H1 (cell line): ENCODE measurements at regions not wholly inside any gene's neighbourhood (a gene's known extent, or its start where the extent isn't known, plus 50 kb on each side); places are given as distances from the start of the nearest gene placed in this dataset.

ENCODE experiments used
- CTCF ChIA-PET: fragments of 300-600 bp; sonication (Branson Sonifier 250); formaldehyde crosslinking; loops from one replicate; lab custom pipeline; 2021; ENCODE audit not compliant: partially characterized antibody; lab: Charles Lee
- POLR2A ChIA-PET: fragments of 300-600 bp; sonication (Branson Sonifier 250); formaldehyde crosslinking; loops from one replicate; lab custom pipeline; 2021; ENCODE audit warnings: inconsistent platforms; ENCODE audit not compliant: partially characterized antibody; lab: Charles Lee
- DNase-seq, 2 experiments: peaks; one replicate each; pipeline versions ENCODE4 v3.0.0 to v3.0.0-alpha.2; 2010 to 2022; ENCODE audit warnings: low spot score in 2 of 2, low read depth in 1 of 2, mixed read lengths in 1 of 2
- FAIRE-seq: peaks from 2 replicates; lab custom pipeline; 2011; peaks lifted over from hg19 to GRCh38; lab: Jason Lieb, UNC
- H2AFZ ChIP-seq: 2 replicates; pipeline ENCODE4 v1.8.1; 2012; ENCODE audit warnings: low read length, inconsistent platforms
- H2AK5ac ChIP-seq: 2 replicates; pipeline ENCODE4 v1.6.1; 2013; ENCODE audit warnings: low read depth, low read length
- H2BK120ac ChIP-seq: replicated peaks from 2 replicates; pipeline ENCODE3; 2013; ENCODE audit warnings: low read depth, low read length, inconsistent platforms
- H2BK12ac ChIP-seq: 2 replicates; pipeline ENCODE4 v1.6.1; 2013; ENCODE audit warnings: low read depth, low read length
- H2BK15ac ChIP-seq: 2 replicates; pipeline ENCODE4 v1.6.1; 2013; ENCODE audit warnings: low read length
- H2BK20ac ChIP-seq: 2 replicates; pipeline ENCODE4 v1.6.1; 2013; ENCODE audit warnings: low read length
- H2BK5ac ChIP-seq: 2 replicates; pipeline ENCODE4 v1.6.1; 2013; ENCODE audit warnings: low read depth, low read length
- H3K14ac ChIP-seq: 2 replicates; pipeline ENCODE4 v1.6.1; 2013; ENCODE audit warnings: inconsistent platforms; ENCODE audit not compliant: insufficient read length
- H3K18ac ChIP-seq: 2 replicates; pipeline ENCODE4 v1.6.1; 2013; ENCODE audit warnings: low read length; ENCODE audit errors: extremely low read depth
- H3K23ac ChIP-seq: 2 replicates; pipeline ENCODE4 v1.6.1; 2013; ENCODE audit warnings: inconsistent platforms; ENCODE audit not compliant: insufficient read length
- H3K23me2 ChIP-seq: 2 replicates; pipeline ENCODE4 v1.6.1; 2013; ENCODE audit warnings: low read depth, low read length
- H3K27ac ChIP-seq: 2 replicates; pipeline ENCODE4 v1.6.1; 2011; ENCODE audit warnings: low read depth, low read length, inconsistent platforms
- H3K27me3 ChIP-seq, 4 experiments: replicated peaks in 1 of 4; 1 replicate in 1 of 4; 2 replicates in 3 of 4; pipeline versions ENCODE4 v1.6.1 to v1.8.1; 2011 to 2013; ENCODE audit warnings: low read length in 3 of 4, mild to moderate bottlenecking in 3 of 4, inconsistent platforms in 2 of 4, mixed read lengths in 2 of 4, moderate library complexity in 1 of 4; ENCODE audit not compliant: control insufficient read depth in 3 of 4, insufficient read depth in 3 of 4; ENCODE audit errors: extremely low read depth in 1 of 4
- H3K36me3 ChIP-seq, 4 experiments: 2 replicates each; pipeline versions ENCODE4 v1.6.1 to v1.8.1; 2011 to 2013; ENCODE audit warnings: mild to moderate bottlenecking in 4 of 4, low read length in 3 of 4, moderate library complexity in 2 of 4, control low read depth in 1 of 4, inconsistent platforms in 1 of 4; ENCODE audit not compliant: insufficient read depth in 4 of 4, control insufficient read depth in 2 of 4
- H3K4ac ChIP-seq: replicated peaks from 2 replicates; pipeline ENCODE3; 2013; ENCODE audit warnings: low read length, low read depth, mixed read lengths, inconsistent platforms; ENCODE audit not compliant: insufficient read length
- H3K4me1 ChIP-seq, 4 experiments: replicated peaks in 1 of 4; 1 replicate in 1 of 4; 2 replicates in 3 of 4; pipeline versions ENCODE4 v1.6.1 to v1.8.1; 2011 to 2013; ENCODE audit warnings: low read length in 3 of 4, inconsistent platforms in 2 of 4, mixed read lengths in 1 of 4; ENCODE audit not compliant: insufficient read depth in 4 of 4, control insufficient read depth in 3 of 4
- H3K4me2 ChIP-seq, 2 experiments: 2 replicates each; pipeline versions ENCODE4 v1.6.1 to v1.8.1; 2011 to 2013; ENCODE audit warnings: low read depth in 2 of 2, low read length in 2 of 2, control low read depth in 1 of 2, inconsistent platforms in 1 of 2, mild to moderate bottlenecking in 1 of 2; ENCODE audit not compliant: insufficient read depth in 1 of 2
- H3K4me3 ChIP-seq, 4 experiments: fragments of 200-600, 300-600 bp in 1 of 4; sonication (generic), shearing (Covaris generic), sonication (Bioruptor Twin) in 1 of 4; 2 replicates each; pipeline versions ENCODE4 v1.5.1 to v1.8.1; 2011 to 2016; ENCODE audit warnings: low read length in 4 of 4, low read depth in 3 of 4, control low read depth in 2 of 4, inconsistent platforms in 2 of 4, mild to moderate bottlenecking in 2 of 4, mixed read lengths in 1 of 4, moderate library complexity in 1 of 4; ENCODE audit not compliant: insufficient read depth in 2 of 4; ENCODE audit errors: extremely low read depth in 1 of 4
- H3K56ac ChIP-seq: replicated peaks from 2 replicates; pipeline ENCODE3; 2013; ENCODE audit warnings: low read depth, mild to moderate bottlenecking, mixed read lengths, low read length, inconsistent platforms; ENCODE audit not compliant: insufficient read length
- H3K79me1 ChIP-seq: 2 replicates; pipeline ENCODE4 v1.6.1; 2013; ENCODE audit warnings: low read depth, low read length, control low read depth
- H3K79me2 ChIP-seq, 2 experiments: 2 replicates each; pipeline versions ENCODE4 v1.6.1 to v1.8.1; 2012 to 2013; ENCODE audit warnings: low read length in 2 of 2, mild to moderate bottlenecking in 2 of 2, inconsistent platforms in 1 of 2; ENCODE audit not compliant: insufficient read depth in 2 of 2, control insufficient read depth in 1 of 2
- H3K9ac ChIP-seq, 4 experiments: replicated peaks in 1 of 4; 1 replicate in 1 of 4; 2 replicates in 3 of 4; pipeline versions ENCODE4 v1.6.1 to v1.8.1; 2011 to 2013; ENCODE audit warnings: low read depth in 3 of 4, low read length in 3 of 4, control low read depth in 2 of 4, mild to moderate bottlenecking in 2 of 4, moderate library complexity in 2 of 4, inconsistent platforms in 1 of 4; ENCODE audit errors: extremely low read depth in 1 of 4
- H3K9me3 ChIP-seq, 2 experiments: 2 replicates each; pipeline versions ENCODE4 v1.6.1 to v1.8.1; 2012 to 2013; ENCODE audit warnings: mild to moderate bottlenecking in 2 of 2, moderate library complexity in 2 of 2, control low read depth in 1 of 2, inconsistent platforms in 1 of 2, low read depth in 1 of 2, low read length in 1 of 2, mixed read lengths in 1 of 2; ENCODE audit not compliant: insufficient read depth in 2 of 2
- H4K20me1 ChIP-seq, 2 experiments: replicated peaks in 1 of 2; 2 replicates each; pipeline versions ENCODE3 to v1.8.1; 2011 to 2013; ENCODE audit warnings: inconsistent platforms in 2 of 2, low read length in 2 of 2, mild to moderate bottlenecking in 1 of 2; ENCODE audit not compliant: insufficient read depth in 2 of 2, control insufficient read depth in 1 of 2
- H4K5ac ChIP-seq: 2 replicates; pipeline ENCODE4 v1.6.1; 2013; ENCODE audit warnings: low read length, low read depth, mixed read lengths, inconsistent platforms; ENCODE audit not compliant: insufficient read length
- H4K8ac ChIP-seq: 2 replicates; pipeline ENCODE4 v1.8.0; 2013; ENCODE audit warnings: mild to moderate bottlenecking, moderate library complexity, low read length, inconsistent platforms; ENCODE audit not compliant: insufficient read depth; ENCODE audit errors: extremely low read depth
- H4K91ac ChIP-seq: replicated peaks from 2 replicates; pipeline ENCODE3; 2013; ENCODE audit warnings: low read length, mixed read lengths, inconsistent platforms; ENCODE audit not compliant: insufficient read length
- ATF2 ChIP-seq: IDR thresholded peaks from 2 replicates; pipeline ENCODE4 v1.6.1; 2012; ENCODE audit warnings: low read length, inconsistent platforms
- BACH1 ChIP-seq: IDR thresholded peaks from 2 replicates; pipeline ENCODE4 v1.6.1; 2012; ENCODE audit warnings: low read length, improper control_type of control experiment
- BCL11A ChIP-seq, 2 experiments: IDR thresholded peaks; one replicate each; pipeline ENCODE4 v1.6.1; 2011; ENCODE audit warnings: low read depth in 2 of 2, low read length in 2 of 2, mild to moderate bottlenecking in 2 of 2
- KDM5A ChIP-seq: fragments of 200-600 bp; IDR thresholded peaks from 2 replicates; pipeline ENCODE4 v1.7.1; 2012; ENCODE audit warnings: mild to moderate bottlenecking, low read length, inconsistent platforms, mixed read lengths
- NANOG ChIP-seq: IDR thresholded peaks from 2 replicates; pipeline ENCODE4 v1.6.1; 2011; ENCODE audit warnings: low read length, low read depth, mild to moderate bottlenecking, inconsistent platforms; ENCODE audit not compliant: insufficient read depth, poor library complexity, severe bottlenecking
- SRF ChIP-seq: IDR thresholded peaks from 2 replicates; pipeline ENCODE4 v1.6.1; 2011; ENCODE audit warnings: mild to moderate bottlenecking, low read depth, low read length, moderate library complexity
- WGBS, 2 experiments: shearing (Covaris generic) in 1 of 2; methylation state at CpG; one replicate each; pipeline versions ENCODE4 v1.1.6 to v1.1.7; 2013 to 2015; ENCODE audit warnings: low lambda C conversion rate in 2 of 2, mixed read lengths in 2 of 2, inconsistent platforms in 1 of 2, low coverage in 1 of 2, missing lambda C conversion rate in 1 of 2; ENCODE audit not compliant: insufficient replicate concordance in 2 of 2, insufficient coverage in 1 of 2, insufficient read length in 1 of 2; ENCODE audit errors: extremely low coverage in 1 of 2, missing lambda C conversion rate in 1 of 2; 5-methylcytosine and 5-hydroxymethylcytosine counted together

GRCh38 chr4:156560701-156561100, 410.9 kb downstream of the PDGFC start:
- WGBS, 2 experiments, result 80% methylated on average over 2 of the region's 2 CpGs; no CpG with 5 or more reads in 1 of the 2 experiments
- FAIRE-seq, result no peak
- H3K23ac ChIP-seq, result no peak overlapping the region
- no peak overlapping the region for H4K5ac ChIP-seq
- no peaks in the 10 kb centered on the region for H3K36me3 ChIP-seq
- no peak overlapping the region for H4K8ac ChIP-seq
- ChIA-PET POLR2A (no interaction called here), CTCF (no interaction called here)
- H4K91ac ChIP-seq, result no peak overlapping the region
- H3K14ac ChIP-seq, result no peak overlapping the region
- DNase-seq, result no peak
- no peaks in the 10 kb centered on the region for H3K9me3 ChIP-seq
- H2BK12ac ChIP-seq, result no peak overlapping the region
- no peak overlapping the region for H2BK5ac ChIP-seq
- H3K56ac ChIP-seq, result no peak overlapping the region
- no peak overlapping the region for H2AK5ac ChIP-seq
- H3K18ac ChIP-seq, result no peak overlapping the region
- H3K79me2 ChIP-seq, result no peaks in the 10 kb centered on the region
- H3K4me3 ChIP-seq, result no peak overlapping the region
- no peak overlapping the region for H3K4me2 ChIP-seq
- no peak overlapping the region for H2BK20ac ChIP-seq
- no peaks in the 10 kb centered on the region for H3K79me1 ChIP-seq
- H3K4ac ChIP-seq, result no peak overlapping the region
- no peak overlapping the region for H3K9ac ChIP-seq
- H3K27ac ChIP-seq, result no peak overlapping the region
- TF ChIP-seq BACH1 (peak; percentile 15; the same call in 1 of the 2 replicates), SRF (no peak), ATF2 (no peak), KDM5A (no peak), BCL11A (IDR thresholded peaks at IDR 0.05; ENCODE audit: low read depth in 2 of 2, low read length in 2 of 2) (no peak), NANOG (no peak)
- H4K20me1 ChIP-seq, result no peaks in the 10 kb centered on the region
- H2BK120ac ChIP-seq, result no peak overlapping the region
- H2AFZ ChIP-seq, result no peak overlapping the region
- no peaks in the 10 kb centered on the region for H3K23me2 ChIP-seq
- H3K27me3 ChIP-seq, result no peaks in the 10 kb centered on the region
- no peaks in the 10 kb centered on the region for H3K4me1 ChIP-seq
- no peak overlapping the region for H2BK15ac ChIP-seq
